Mesothelial cell of epicardium (in vitro differentiated cells): ENCODE measurements at regions not wholly inside any gene's neighbourhood (a gene's known extent, or its start where the extent isn't known, plus 50 kb on each side); places are given as distances from the start of the nearest gene placed in this dataset.

Experiments used
- DNase-seq, 2 experiments: peaks; one replicate each; pipeline ENCODE4 v3.0.0; 2021; ENCODE audit warnings: low spot score in 2 of 2; ENCODE audit not compliant: unreplicated experiment in 2 of 2
- H3K27ac Mint-ChIP-seq: 2 replicates; pipeline ENCODE4 v1.8.0; 2021; ENCODE audit warnings: mixed read lengths
- H3K27me3 Mint-ChIP-seq: 2 replicates; pipeline ENCODE4 v1.8.0; 2021; ENCODE audit warnings: low read depth, mixed read lengths
- H3K36me3 Mint-ChIP-seq: 2 replicates; pipeline ENCODE4 v1.8.0; 2021; ENCODE audit warnings: mixed read lengths
- H3K4me1 Mint-ChIP-seq: 2 replicates; pipeline ENCODE4 v1.8.0; 2021; ENCODE audit warnings: mixed read lengths
- H3K4me3 Mint-ChIP-seq: 2 replicates; pipeline ENCODE4 v1.8.0; 2021; ENCODE audit warnings: mild to moderate bottlenecking, moderate library complexity, mixed read lengths
- H3K9me3 Mint-ChIP-seq: 2 replicates; pipeline ENCODE4 v1.8.0; 2021; ENCODE audit warnings: mixed read lengths
- CTCF ChIP-seq: fragments of 200-600 bp; sonication (generic); IDR thresholded peaks from one replicate; pipeline ENCODE4 v1.5.0; 2021; ENCODE audit warnings: antibody characterized with exemption; ENCODE audit not compliant: unreplicated experiment

- Mint-ChIP-seq H3K4me3 (no peak overlapping the region), H3K27me3 (peaks cover 4% of the 10 kb centered on the region), H3K4me1 (peaks cover 19% of the 10 kb centered on the region), H3K36me3 (no peaks in the 10 kb centered on the region), H3K27ac (no peak overlapping the region), H3K9me3 (peaks cover 5% of the 10 kb centered on the region)
- no peak for DNase-seq
- no peak for TF ChIP-seq CTCF
These were observed 454.3 kb upstream of the CTNND2 start for GRCh38 chr5:12358371-12359090.

- Mint-ChIP-seq H3K9me3 (peaks cover 5% of the 10 kb centered on the region), H3K4me3 (no peak overlapping the region), H3K27me3 (peaks cover 4% of the 10 kb centered on the region), H3K36me3 (no peaks in the 10 kb centered on the region), H3K4me1 (peaks cover 19% of the 10 kb centered on the region), H3K27ac (no peak overlapping the region)
- no peak for DNase-seq
- no peak for TF ChIP-seq CTCF
These were observed 453.4 kb upstream of the CTNND2 start for GRCh38 chr5:12357626-12358025.

GRCh38 chr5:12354686-12355085 lies 450.4 kb upstream of the CTNND2 start:
- H3K4me1 Mint-ChIP-seq, result peaks cover 19% of the 10 kb centered on the region
- TF ChIP-seq CTCF, result no peak
- no peaks in the 10 kb centered on the region for H3K36me3 Mint-ChIP-seq
- peaks cover 6% of the 10 kb centered on the region for H3K27me3 Mint-ChIP-seq
- H3K9me3 Mint-ChIP-seq, result no peaks in the 10 kb centered on the region
- no peak overlapping the region for H3K27ac Mint-ChIP-seq
- no peak for DNase-seq
- no peak overlapping the region for H3K4me3 Mint-ChIP-seq

- no peaks in the 10 kb centered on the region for H3K9me3 Mint-ChIP-seq
- no peak for DNase-seq
- TF ChIP-seq CTCF, result no peak
- no peaks in the 10 kb centered on the region for H3K36me3 Mint-ChIP-seq
- H3K4me1 Mint-ChIP-seq, result no peaks in the 10 kb centered on the region
- no peak overlapping the region for H3K4me3 Mint-ChIP-seq
- peaks cover 18% of the 10 kb centered on the region for H3K27me3 Mint-ChIP-seq
- H3K27ac Mint-ChIP-seq, result no peak overlapping the region
These were observed 439.3 kb upstream of the CTNND2 start for GRCh38 chr5:12343558-12343957.

GRCh38 chr5:12335938-12336337 lies 431.7 kb upstream of the CTNND2 start:
- H3K4me1 Mint-ChIP-seq, result peaks cover 21% of the 10 kb centered on the region
- no peak for DNase-seq
- H3K9me3 Mint-ChIP-seq, result no peaks in the 10 kb centered on the region
- no peak overlapping the region for H3K4me3 Mint-ChIP-seq
- no peak for TF ChIP-seq CTCF
- peaks cover 48% of the 10 kb centered on the region for H3K27me3 Mint-ChIP-seq
- no peak overlapping the region for H3K27ac Mint-ChIP-seq
- no peaks in the 10 kb centered on the region for H3K36me3 Mint-ChIP-seq
